ENCODE measurements at regions not wholly inside any gene's neighbourhood (a gene's known extent, or its start where the extent isn't known, plus 50 kb on each side); places are given as distances from the start of the nearest gene placed in this dataset.

- TF ChIP-seq CTCF (IDR thresholded peaks at IDR 0.05 in 8 of 11, conservative IDR thresholded peaks at IDR 0.05 in 3 of 11) (no peak), POLR2A (IDR thresholded peaks at IDR 0.05) (no peak), POLR2AphosphoS5 (IDR thresholded peaks at IDR 0.05) (no peak)
Measured at GRCh38 chr9:86633945-86634344, 279.7 kb upstream of the TUT7 start.

All from spleen (tissue), 7 donors.